Endothelial cell of umbilical vein (primary cell): ENCODE measurements at regions not wholly inside any gene's neighbourhood (a gene's known extent, or its start where the extent isn't known, plus 50 kb on each side); places are given as distances from the start of the nearest gene placed in this dataset.

ENCODE experiments used
- CTCF ChIP-seq, 2 donors: IDR thresholded peaks; 1 replicate in 1 of 2; 2 replicates in 1 of 2; pipeline ENCODE4 v1.5.1; 2011; ENCODE audit warnings: low read length in 2 of 2, mild to moderate bottlenecking in 2 of 2, moderate library complexity in 2 of 2, control low read depth in 1 of 2, inconsistent platforms in 1 of 2, low read depth in 1 of 2; ENCODE audit not compliant: insufficient read depth in 1 of 2; ENCODE audit errors: extremely low read depth in 1 of 2
- EZH2 ChIP-seq: IDR thresholded peaks from 2 replicates; pipeline ENCODE4 v1.6.1; 2012; ENCODE audit warnings: borderline replicate concordance, low read depth, mild to moderate bottlenecking, moderate library complexity, low read length, inconsistent platforms; ENCODE audit not compliant: severe bottlenecking
- FOS ChIP-seq: IDR thresholded peaks from 2 replicates; pipeline ENCODE4 v1.6.1; 2011; ENCODE audit warnings: mild to moderate bottlenecking, low read length, moderate library complexity, borderline replicate concordance; ENCODE audit not compliant: insufficient read depth
- JUN ChIP-seq: IDR thresholded peaks from 2 replicates; pipeline ENCODE4 v1.6.1; 2011; ENCODE audit warnings: borderline replicate concordance, low read depth; ENCODE audit not compliant: insufficient read length, insufficient read depth
- POLR2A ChIP-seq: IDR thresholded peaks from 2 replicates; pipeline ENCODE4 v1.6.1; 2012; ENCODE audit warnings: low read depth, mild to moderate bottlenecking, control low read depth, low read length
- POLR2AphosphoS5 ChIP-seq: IDR thresholded peaks from 2 replicates; pipeline ENCODE4 v1.6.1; 2012; ENCODE audit warnings: low read depth, mild to moderate bottlenecking, control low read depth, low read length, moderate library complexity; ENCODE audit not compliant: insufficient read depth

- TF ChIP-seq POLR2AphosphoS5, result no peak
- TF ChIP-seq EZH2, result no peak
- TF ChIP-seq CTCF (IDR thresholded peaks at IDR 0.05; ENCODE audit: extremely low read depth in 1 of 2, insufficient read depth in 1 of 2, low read depth in 1 of 2, low read length in 2 of 2), result no peak
- TF ChIP-seq POLR2A, result no peak
- TF ChIP-seq FOS, result no peak
- TF ChIP-seq JUN, result no peak
These were observed 189.6 kb upstream of the RBMS1 start for GRCh38 chr2:160683206-160683605.
